ENCODE measurements at regions not wholly inside any gene's neighbourhood (a gene's known extent, or its start where the extent isn't known, plus 50 kb on each side); places are given as distances from the start of the nearest gene placed in this dataset.
A peak's percentile ranks its signal among the peaks of the same experiment; 100 is the strongest.
"Not testable (repeated sequence)": the region's sequence is repeated elsewhere in the genome, so short reads cannot be mapped to it uniquely, and the experiment has no call there.

DNA sequence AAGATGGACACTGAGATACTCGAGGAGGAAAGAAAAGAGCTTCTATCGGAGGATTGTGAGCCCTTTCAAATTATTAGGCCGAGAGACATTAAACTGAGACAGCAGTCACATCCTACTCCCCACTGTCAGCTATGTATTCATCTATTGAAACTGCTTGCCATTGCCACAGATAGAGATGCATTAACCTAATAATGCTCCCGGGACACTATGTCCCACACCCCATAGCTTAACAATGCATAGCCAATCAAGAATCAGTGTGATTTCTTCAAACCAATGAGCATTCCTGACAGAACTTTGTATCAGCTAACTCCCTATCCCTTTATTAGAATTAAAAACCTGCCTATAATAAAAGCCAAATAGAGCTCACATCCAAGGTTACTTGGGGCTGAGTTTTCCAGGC, 118.1 kb upstream of the NEIL3 start:
- DNase-seq = no peak

DNA sequence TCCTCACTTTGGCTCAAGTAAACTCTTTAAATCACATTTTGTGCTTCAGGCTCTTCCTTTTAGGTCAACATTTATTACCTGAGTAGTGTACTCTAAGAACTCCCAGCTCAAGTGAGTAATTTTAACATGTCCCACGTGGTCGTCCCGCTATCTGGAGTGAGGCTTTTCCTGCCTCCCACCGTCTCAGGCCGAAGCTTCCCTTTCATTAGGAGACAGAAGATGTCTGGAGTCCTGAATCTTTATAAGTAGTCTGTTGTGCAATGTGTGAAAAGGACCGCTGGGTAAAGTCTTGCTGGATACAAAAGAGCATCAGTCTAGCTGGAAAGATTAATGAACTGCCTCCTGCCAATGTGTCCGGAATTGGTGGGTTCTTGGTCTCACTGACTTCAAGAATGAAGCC, 117.7 kb upstream of the NEIL3 start:
- no peak for DNase-seq

- DNase-seq = not testable (repeated sequence)
These were observed 116.5 kb upstream of the NEIL3 start for GRCh38 chr4:177193024-177193715.

DNA sequence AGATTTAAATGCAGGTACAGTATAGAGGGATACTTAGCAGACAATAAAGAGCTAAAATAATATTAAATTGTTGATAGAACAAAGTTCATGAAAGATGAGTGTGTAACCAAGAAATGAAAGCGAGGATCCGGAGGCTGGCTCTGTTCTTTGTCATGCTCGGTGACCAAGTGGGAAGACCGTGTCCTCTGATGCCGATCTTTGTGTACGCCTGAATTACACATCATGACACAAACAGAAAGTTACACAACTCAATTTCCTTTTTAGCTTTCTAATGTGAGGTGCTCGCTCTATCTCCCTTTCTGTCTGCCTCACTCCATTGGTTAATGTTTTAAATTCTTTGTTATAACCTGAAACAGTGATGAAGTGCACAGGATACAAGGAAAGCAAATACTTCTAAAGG, 114.8 kb upstream of the NEIL3 start:
- DNase-seq = no peak

- DNase-seq = no peak
These were observed 113.1 kb upstream of the NEIL3 start for GRCh38 chr4:177196615-177197014.

DNA sequence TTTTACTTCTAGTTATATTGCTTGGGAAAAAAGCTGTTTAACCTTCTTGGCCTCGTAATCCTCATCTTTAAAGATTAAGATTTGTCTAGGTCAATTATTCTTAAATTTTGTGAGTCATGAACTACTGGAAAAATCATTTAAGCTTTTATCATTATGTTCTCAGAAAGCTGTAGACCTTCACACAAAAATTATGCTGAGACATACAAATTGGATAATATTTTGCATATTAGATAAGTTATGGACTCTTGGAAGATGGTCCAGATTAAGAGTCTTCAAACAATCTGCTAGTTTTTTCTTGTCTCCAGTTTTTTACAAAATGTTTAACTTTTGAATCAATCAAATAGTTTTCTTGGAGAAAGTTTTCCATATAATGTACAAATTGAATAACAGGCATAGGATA, 108.1 kb upstream of the NEIL3 start:
- DNase-seq = no peak

DNA sequence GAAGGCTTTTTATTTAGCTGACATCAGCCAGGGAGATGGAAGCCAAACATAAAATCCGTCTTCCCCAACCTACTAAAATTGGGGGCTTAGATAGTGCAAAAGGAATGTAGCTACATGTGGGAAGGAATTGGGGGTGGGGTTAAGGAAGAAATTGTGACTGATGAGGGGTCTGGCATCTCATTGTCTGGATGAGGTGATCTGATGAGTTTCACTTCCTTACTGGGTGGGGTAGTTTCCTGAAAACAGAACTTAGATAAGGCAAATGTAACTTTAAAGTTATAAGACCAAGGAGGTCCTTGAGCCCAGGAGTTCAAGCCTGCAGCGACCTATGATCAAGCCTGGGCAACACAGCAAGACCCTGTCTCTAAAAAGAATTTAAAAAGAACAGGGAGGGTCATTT, 105.5 kb upstream of the NEIL3 start:
- DNase-seq = no peak

- DNase-seq = no peak
These were observed 94.7 kb upstream of the NEIL3 start for GRCh38 chr4:177214935-177215334.

DNA sequence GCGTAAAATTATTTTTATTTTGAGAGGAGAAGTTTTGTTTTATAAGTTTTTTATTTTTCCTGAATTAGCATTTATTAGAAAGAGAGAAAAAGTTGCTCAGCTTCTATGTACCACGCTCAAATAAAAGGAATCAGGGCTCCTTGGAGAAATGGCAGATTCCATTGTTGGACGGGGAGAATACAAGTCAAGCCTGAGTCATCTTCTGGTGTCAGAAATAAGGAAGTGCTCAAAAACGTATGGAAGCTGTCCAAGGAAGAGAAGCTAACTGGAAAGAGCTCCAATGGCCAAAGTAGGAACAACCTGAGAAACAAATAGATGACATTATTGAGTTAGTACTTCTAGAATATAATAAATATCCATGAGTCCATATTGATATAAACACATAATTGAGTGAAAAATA, 89.3 kb upstream of the NEIL3 start:
- DNase-seq = no peak

GRCh38 chr4:177222781-177223180, 86.9 kb upstream of the NEIL3 start:
- DNase-seq = no peak

DNA sequence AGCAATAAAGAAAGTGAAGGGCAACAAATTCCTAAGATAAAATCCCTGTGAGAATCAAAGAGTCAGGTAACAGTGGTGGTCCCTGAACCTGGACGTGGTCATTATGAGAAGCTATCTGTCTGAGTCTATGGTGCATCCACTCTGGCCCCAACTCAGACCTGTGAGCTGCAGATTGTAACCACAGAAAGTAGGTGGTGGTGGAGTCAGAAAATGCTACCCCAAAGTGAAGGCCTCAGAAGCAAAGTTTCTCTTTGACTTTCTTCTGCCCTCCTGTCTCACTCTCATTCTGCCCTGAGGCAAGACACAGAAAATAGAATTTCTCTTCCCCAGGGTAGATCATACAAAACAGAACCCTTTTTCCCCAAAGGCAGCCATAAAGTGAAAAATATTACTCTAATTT, 84.1 kb upstream of the NEIL3 start:
- no peak for DNase-seq

GRCh38 chr4:177227636-177228035, 82.0 kb upstream of the NEIL3 start:
- DNase-seq = no peak

DNA sequence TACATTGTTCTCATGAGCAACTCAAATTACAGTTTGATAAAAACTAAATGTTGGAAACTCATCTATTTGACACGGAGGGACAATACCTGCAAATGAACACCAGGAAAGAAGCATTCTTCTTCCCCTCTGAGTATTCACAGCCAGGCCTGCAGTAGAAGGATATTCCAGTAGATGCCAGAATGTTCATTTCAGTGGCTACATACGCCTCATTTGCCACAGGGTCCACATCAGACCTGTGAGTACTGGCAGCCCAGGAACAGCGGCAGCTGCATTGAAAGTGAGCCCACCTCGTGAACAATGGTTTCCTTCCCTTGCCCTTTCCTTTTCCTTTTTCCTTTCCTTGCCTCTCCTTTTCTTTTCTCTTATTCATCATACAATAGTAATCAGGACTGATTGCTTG, 81.1 kb upstream of the NEIL3 start:
- no peak for DNase-seq

DNA sequence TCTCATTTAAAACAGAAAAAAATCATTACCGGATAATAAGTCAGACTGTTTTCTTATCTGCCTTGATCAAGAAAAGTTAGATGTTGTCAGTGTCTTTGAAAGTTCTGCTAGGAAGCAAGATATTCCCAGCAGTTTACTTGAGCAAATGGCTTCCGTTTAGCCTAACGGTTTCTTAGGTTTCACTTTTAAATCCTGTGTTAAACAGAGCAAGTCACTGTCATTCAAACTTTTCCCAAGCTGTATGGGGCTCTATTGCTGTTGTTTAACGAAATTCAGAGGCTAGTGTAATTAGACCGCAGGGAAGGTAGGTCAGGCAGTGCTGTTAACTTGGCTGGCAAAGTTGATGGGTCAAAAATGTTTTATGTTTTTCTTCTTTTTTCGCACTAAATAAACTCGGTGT, 80.3 kb upstream of the NEIL3 start:
- DNase-seq = no peak

DNA sequence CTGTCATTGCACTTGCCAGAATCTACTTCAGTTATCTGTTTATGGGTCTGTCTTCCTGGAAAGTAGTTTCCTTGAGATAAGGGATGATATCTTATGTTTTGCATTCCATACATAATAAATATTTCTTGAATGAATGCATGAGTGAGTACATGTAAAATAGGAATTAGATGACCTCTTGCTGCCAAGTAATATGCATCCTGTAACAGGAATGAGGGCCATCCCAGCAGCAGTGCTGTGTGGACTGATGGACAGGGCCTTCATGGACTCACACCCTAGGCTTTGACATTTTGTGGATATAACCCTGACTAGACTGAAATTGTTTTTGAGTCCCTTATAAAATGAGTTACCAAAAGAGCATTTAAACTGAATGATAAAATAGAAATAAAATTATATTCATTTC, 77.2 kb upstream of the NEIL3 start:
- DNase-seq = no peak

DNA sequence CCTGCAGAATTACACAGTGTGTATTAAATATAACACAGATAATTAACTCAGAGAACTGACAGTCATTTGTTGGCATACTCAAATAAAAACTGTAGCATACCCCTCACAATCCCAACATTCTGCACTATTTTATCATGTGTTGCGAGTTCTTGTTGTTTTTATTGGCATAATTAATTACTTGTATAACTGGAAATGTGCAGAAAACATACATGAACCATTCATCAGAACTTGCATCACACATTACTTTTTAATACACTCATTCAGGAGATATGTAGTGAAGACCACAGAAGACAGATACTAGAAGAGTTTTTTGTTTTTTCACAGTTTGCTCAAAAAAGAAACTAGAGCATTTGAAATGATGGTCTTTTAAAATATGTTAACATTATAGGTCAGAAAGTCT, 74.6 kb upstream of the NEIL3 start:
- DNase-seq = no peak

GRCh38 chr4:177236886-177237285, 72.8 kb upstream of the NEIL3 start:
- DNase-seq = no peak

DNA sequence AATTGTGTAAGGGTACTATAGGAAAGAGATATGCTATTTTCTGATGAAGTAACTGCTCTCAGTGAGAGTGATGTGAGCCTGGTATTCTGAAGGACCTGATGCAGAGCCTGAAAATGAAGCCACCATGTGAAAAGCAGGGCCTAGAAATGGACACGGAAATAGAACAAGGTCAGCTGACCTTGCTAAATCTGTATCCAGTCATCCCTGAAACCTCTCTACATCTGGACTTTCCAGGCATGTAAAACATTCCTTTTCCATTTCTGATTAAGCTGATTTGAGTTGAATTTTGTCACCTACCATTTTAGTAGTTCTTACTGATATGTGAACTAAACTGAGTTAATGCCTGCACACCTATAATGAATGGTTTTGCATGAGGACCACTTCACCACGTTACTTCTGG, 72.4 kb upstream of the NEIL3 start:
- no peak for DNase-seq

GRCh38 chr4:177239477-177239876, 70.2 kb upstream of the NEIL3 start:
- no peak for DNase-seq

DNA sequence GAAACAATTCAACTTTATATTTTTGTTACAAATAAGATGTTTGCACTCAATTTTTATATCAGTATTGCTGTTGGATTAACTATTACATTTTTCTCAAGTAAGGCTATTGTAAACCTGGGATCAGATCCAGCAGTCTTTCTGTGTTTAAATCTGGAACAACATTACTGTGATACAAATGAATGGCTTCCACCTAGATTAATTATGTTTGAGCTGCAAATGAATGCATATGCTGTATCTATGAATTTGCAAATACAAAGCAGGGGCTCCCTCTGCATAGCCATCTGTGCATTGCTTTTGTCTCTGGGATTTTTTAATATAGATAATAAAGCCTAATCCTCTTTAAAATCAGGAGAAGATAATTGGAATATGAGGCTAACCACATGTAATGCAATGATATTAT, 69.8 kb upstream of the NEIL3 start:
- DNase-seq = no peak

DNA sequence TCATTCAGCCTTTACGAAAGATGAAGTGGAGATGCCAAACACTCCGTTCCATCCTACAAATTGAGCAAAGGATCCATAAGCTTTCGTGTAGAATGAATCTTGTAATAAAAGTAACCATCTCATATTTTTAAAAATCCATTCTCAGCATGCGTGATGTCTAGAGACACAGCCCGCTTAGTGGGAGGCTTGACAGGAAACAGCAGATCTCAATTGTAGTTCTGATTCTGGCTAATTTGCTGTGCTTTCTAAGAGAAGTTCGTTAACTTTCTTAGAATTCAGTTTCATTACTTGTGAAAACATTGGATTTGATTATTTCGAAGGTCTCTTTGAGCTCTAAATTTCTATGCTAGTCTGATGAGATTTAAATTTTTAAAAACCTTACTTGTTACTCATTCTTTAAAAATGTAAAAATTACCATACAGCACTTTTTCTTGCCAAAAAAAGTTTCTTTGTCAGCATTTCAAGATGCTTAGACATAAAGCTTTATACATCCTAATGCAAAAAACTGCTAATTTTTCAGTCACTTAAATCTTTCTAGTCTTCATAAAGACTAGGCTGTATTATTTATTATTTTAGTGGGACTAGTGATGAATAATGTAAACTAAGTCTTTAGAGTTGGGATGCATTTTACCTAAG, 66.9 kb upstream of the NEIL3 start:
- DNase-seq = no peak

- DNase-seq = no peak
These were observed 62.8 kb upstream of the NEIL3 start for GRCh38 chr4:177246641-177247584.

DNA sequence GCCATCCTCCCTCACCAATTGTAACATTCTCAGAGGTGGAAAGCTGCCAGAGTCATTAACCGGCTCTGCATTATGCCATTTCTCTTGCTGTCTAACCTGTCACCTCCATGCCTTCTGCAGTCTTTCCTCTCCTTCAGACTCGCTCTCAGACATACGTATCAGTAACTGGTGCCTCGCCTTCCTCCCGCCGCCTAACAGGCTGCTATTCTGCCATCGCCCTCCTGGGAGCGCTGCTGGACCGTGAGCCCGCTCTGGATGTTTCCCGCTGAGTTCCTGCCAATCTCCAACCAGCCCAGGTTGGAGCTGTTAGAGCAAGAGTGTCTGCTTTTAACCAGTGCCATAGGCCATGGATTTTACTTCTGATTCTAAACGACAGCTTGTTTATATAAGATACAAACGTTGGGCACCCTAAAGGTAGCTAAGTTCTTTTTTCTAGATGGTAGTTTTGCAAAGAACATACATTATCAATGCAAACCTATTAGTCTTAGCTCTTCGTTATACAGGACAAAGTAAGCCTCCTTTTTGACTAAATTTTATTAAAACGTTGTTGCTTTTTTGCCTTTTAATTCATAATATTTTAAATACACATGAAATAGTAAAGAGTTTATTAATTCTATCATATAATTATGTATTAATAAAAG, 59.5 kb upstream of the NEIL3 start:
- peak; percentile 35 for DNase-seq
